Stimulated activated CD4-positive, alpha-beta T cell treated with anti-CD3 and anti-CD28 coated beads, TNF-alpha, amount 100 ng/mL, for 48 hours (primary cell): ENCODE measurements at regions not wholly inside any gene's neighbourhood (a gene's known extent, or its start where the extent isn't known, plus 50 kb on each side); places are given as distances from the start of the nearest gene placed in this dataset.
A peak's percentile ranks its signal among the peaks of the same experiment; 100 is the strongest.
"Not testable (repeated sequence)": the region's sequence is repeated elsewhere in the genome, so short reads cannot be mapped to it uniquely, and the experiment has no call there.

ENCODE experiments used
- DNase-seq, 3 donors: peaks; one replicate each; pipeline ENCODE4 v3.0.0-alpha.2; 2020; ENCODE audit warnings: low read depth in 3 of 3

DNA sequence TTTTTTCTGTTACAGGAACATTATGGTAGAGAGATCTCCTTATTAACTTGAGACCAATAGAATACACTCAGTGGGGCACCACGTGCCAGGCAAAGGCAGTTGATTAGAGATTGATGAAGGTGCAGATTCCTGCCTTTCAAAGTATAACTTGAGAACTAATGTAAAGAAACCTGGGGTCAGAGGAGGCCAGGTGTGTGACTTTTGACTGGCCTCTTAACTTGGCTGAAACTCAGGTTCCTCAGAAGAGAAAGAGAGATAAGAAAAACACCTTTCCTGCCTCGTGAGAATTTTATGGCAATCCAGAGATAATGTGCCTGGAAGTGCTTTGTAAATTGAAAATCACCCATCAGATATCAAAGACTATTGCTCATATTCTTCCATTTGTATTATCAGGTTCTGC lies 110.7 kb upstream of the GZMB start:
- DNase-seq = no peak

DNA sequence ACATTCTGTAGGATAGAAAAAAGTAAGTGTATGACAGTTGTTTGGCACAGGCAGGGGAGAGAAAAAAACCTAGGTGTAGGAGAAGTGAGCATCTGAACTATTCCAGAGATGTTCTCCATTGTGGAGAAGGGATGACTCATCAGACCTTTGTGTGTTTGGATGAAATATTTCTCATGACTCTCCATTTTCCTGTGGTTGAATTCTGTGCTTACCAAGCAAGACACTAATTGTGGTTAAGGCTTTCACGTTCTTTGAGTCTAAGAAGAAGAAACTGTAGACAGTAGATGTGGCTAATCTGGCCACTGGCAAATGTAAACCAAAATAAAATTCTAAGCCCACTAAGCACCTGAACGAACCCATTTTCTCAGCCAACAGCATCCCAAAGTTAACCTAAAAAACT lies 107.9 kb upstream of the GZMB start:
- DNase-seq = no peak

DNA sequence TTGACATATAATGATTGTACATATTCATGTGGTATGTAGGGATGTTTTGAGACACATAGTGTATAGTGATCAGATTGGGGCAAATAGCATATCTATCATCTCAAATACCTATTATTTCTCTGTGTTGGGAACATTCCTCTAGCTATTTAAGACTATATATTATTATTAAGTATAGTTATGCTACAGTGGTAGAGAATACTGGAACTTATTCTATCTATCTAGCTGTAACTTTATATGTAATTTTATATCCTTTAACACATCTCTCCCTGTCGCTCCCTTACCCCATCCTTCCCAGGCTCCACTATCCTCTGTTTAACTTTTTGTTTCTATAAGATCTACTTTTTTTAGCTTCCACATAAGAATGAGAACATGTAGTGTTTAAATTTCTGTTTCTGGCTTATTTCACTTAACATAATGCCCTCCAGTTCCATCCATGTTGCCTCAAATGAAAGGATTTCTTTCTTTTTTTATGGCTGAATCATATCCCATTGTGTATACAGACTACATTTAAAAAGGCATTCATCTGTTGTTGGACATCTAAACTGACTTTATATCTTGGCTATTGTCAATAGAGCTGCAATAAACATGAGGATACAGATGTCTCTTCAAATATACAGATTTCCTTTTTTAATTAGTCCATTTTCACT lies 102.1 kb upstream of the GZMB start:
- DNase-seq = no peak

DNA sequence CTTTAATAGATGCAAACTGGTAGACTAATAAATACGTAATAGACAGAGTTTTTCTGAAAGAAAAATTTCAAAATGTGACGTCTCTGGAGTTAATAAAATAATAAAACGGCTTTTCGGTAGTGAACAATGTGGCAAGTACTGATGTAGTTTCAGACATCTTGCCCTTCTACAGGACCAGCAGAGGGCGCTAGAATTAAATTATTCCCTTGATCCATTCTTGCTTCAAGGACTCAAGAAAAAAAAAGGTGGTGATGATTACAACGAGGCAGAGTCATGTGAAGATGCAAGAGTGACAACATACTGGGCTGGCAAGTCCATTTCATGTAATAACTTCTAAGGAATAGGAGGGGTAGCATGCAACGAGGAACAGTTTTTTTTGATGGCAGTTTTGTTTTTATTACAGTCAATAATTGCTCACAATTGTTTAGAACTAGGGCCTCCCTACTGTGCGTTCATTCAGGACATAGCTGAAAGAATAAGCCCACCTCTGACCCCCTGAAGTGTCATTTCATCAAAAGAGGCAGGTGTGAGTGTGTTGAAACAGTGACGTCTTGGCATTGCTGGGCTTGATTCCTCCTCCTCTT lies 101.0 kb upstream of the GZMB start:
- DNase-seq = peak in 1 of 3 donors; percentile 26

DNA sequence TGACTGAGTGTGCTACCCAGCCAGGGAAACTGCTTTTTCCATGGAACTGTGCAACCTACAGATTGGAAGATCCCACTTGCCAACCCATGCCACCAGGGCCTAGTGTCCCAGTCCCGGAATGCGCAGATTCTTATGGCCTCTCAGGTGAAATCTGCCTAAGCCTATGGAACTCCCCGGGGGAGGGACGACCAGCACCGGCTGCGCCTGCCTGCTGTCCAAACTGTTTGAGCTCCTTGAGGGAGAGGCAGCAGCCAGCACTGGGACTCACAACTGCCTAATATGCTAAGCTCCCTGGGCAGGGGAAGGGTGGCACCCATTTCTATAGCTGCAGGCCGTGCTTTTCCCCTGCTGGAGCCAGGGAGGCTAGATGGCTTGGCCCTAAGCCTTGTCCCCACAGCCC lies 92.5 kb upstream of the GZMB start:
- DNase-seq = no peak

DNA sequence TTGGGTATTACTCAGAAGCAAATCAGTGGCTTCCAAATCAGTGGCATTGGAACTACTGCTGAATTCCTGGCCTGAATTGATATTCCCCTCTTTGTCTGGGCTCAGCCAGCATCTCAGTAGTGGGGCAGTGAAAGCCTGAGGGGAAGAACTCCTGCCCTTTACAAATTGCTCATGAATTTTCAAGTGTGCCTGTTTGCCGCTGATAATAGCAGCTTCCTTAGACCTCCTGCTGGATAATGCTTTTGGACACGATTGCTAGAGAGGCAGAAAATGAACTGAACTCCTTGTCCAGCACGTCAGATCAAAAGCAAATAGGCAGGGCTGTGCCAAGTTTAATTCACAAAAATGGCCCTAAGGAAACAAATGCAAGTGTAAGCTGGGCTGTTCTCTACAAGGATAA lies 91.3 kb upstream of the GZMB start:
- DNase-seq = no peak

DNA sequence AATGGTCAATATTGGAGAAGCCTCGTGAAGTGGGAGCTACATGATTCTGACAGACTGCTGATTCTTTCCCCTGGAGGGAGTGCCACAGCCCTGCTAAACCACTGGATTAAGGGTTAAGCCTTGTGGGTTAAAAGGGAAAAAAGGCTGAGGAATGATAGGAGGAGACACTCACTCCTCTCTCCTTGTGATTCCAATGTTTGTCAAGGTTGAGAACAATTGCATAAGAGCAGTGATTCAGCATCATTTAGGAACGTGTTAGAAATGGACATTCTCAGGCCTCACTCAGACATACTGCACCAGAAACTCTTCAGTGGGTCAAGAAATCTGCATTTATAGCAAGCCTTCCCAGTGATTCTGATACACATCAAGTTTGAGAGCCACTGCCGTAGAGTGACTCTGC lies 87.8 kb upstream of the GZMB start:
- no peak for DNase-seq

DNA sequence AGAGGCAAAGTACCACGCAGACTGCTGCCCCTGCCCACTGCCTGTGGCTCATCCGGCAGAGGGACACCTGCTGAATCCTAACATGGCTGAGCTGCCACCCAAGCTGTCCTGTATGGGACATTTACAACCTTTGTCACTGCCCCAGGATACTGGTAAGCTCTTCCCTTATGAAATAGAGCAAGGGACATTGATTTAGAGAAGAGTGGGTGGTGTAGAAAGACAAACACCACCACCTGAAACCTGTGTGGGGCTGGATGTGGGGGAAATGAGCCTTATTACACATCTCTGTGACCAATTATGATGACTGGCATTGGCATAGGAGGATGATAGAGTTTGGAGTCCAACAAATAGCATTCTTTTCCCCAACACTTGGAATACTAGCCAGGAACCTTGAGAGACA lies 81.2 kb upstream of the GZMB start:
- no peak for DNase-seq

DNA sequence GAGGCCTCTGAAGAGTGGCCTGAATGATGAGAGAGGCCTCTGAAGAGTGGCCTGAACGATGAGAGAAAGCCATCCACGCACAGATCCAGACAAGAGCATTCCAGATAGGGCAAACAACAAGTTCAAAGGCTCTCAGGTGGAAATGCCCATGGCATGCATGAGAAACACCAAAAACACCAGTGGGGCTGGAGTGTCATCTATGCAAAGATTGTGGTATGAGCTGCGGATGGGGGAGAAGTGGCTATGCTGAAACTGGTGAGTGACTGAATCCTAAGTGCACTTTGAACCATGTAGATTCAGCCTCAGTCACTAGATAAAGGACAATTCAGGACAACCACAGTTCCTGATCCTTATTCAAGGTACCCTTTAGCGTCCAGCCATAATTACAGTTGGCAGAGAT lies 79.4 kb upstream of the GZMB start:
- no peak for DNase-seq

DNA sequence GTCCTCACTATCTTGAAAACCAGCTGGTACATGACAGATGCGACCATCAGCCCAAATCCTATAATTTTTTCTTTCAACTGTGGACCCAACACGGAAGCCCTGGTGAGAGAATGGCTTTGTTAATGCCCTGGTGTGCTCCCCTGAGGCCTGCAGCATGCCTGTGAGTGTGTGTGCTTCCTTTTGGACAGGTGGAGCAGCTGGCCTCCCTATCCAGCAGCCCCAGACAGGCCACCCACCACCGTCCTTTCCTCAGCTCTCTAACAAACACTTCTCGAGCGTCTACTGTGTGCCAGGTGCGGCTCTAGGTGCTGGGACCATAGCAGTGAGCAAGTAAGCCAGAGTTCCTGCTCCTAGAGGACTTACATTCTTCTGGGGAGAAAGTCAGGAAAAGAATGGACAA lies 78.9 kb upstream of the GZMB start:
- no peak for DNase-seq

DNA sequence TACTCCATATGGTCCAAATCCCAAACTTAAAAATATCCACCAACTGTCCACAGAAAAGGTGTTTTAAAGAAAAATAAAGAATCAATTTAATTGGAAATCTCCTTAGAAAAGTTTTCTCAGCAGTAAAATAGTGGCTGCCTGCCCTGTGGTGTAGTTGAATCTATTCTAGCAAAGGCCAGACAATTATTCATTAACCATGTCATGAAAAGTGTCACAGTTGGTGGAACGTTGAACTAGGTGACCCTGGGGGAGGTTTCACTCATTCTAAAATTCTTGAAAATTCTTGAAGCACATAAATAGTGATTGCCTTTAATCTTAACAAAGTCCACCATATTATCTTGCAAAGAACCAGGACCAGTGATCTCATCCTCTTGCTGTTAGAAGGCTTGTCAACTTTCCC lies 78.4 kb upstream of the GZMB start:
- DNase-seq = no peak

DNA sequence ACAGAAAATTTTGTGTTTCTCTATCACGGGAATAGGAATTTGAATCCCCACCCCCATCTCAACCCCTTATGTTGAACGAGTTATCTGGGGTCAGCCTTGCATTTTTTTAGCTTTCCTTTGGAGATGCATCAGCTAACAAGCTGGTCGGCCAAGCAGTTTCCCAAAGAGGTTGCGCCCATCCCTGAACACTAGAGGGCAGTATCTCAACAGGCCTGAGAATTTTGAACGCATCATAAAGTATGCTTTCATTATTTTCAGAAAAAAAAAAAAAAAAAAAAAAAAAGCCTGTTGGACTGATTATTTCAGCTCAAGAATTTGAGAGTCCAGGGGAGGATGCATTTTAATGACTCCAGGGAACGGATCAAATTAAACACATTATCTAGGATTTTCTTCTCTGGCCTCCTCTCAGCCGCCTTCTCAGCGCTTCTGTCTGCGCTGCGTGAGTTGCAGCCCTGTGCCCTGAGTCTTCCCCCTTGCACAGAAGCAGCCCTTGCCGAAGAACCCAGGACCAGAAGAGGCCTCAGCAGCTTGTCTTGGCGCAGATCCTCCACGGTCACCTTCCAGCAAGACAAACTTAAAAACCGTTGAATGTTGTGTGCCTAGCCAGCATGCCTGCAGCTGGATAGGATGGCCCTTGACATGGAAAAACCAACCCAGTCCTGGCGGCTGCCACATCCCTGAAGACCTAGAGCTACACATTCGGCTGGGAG lies 76.6 kb upstream of the GZMB start:
- peak in 2 of 3 donors; percentile 29 to 37 for DNase-seq

DNA sequence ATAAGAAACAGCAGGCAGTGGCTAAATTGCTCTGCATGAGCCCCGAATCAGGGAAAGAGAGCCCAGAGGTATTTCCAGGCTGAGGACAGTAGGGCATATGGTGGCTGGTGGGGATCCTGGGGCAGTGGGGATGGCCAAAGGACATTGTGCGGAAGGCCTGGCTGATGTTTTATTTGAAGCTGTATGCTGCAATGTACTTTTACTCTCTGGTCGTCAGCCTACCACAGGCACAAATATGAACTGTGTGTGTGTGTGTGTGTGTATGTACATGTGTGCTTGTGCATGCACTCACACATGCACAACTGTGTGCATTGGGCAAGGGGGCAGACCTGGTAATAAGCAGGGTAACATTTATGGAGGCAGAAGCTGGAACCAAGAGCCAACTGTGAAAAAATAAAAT lies 74.7 kb upstream of the GZMB start:
- no peak for DNase-seq

DNA sequence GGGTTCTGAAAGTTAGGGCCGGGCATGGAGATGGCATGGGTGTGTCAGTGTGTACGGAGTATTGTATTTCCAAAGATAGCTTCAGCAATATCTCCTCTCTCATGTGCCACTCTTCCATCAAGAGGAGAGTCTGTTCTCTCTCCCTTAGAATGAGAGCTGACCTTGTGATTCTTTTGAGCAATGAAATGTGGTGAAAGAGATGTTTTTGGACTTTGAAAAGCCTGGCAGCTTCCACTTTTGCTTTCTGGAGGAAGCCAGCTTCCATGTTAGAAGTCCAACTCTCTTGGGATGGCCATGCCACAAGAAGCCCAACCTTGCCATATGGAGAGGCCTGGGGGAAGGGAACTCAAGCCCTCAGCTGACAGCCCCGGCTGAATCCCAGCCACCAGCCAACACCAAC lies 72.4 kb upstream of the GZMB start:
- no peak for DNase-seq

DNA sequence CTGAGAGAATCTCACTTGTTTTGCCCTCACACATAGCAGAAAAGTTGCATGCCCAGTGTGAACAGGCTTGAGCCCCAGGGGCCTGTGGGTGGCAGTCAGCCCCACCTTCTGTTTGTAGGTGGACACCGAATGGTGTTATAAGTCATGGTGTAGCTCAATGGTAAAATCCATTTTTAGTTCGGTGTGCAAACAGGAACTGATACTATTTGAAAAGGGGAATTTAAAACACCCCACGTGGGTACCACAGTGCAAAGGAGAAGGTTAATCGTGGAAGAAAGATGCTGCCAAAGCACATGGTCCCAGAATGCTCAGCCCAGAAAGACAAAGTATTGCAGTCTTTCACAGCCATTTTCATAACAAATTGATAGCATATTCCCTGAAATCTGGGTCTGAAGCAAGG lies 71.8 kb upstream of the GZMB start:
- no peak for DNase-seq

DNA sequence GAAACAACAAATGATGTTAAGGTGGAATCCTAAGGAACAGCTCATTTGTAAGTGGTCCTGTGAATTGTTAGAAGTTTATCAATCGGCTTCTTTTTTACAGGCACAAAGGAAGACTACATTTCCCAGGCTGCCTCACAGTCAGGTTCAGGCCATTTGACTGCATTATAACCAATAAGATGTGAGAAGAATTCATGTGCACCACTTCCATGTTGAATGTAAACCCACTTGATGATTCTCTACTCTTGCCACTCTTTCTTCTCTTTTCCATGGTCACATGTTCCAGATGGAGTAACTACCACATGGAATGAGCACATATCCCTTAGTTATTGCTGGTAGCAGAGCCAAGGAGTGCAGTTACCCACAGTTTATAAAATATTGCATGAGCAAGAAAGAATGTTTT lies 67.1 kb upstream of the GZMB start:
- no peak for DNase-seq

DNA sequence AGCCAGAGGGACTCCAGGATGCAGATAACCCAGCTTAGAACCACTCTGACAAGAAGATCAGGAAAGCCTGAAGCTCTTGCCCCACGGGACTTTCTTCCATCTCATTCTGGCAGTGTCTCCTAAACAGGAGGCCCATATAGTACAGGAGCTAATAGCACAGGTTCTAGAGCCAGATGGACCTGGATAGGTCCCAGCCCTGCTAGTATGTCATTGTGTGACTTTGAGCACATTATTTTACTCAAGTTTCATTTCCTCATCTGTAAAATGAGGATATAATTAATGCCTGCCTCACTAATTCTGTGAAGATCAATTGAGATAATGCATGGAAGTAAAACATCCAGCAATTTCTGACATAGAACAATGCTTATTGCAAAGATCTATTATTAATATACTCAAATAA lies 66.5 kb upstream of the GZMB start:
- no peak for DNase-seq

DNA sequence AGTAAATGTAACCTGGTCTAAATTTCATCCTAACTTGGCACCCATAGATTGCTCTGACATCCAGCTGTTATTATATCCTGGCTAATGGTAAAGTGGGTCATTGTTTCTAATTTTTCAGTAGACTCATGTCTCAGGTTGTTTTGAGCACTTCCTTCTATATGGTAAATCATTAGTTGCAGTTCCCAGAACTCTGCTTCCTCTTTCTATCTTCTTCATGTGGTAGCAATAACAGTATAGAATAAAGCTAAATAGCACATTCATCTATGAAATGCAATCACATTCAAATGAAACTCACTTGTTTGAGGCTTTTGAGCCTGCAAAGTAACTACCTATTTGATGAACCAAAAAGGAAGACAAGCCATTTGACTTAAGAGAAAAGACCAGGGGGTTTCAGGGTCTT lies 65.1 kb upstream of the GZMB start:
- no peak for DNase-seq

DNA sequence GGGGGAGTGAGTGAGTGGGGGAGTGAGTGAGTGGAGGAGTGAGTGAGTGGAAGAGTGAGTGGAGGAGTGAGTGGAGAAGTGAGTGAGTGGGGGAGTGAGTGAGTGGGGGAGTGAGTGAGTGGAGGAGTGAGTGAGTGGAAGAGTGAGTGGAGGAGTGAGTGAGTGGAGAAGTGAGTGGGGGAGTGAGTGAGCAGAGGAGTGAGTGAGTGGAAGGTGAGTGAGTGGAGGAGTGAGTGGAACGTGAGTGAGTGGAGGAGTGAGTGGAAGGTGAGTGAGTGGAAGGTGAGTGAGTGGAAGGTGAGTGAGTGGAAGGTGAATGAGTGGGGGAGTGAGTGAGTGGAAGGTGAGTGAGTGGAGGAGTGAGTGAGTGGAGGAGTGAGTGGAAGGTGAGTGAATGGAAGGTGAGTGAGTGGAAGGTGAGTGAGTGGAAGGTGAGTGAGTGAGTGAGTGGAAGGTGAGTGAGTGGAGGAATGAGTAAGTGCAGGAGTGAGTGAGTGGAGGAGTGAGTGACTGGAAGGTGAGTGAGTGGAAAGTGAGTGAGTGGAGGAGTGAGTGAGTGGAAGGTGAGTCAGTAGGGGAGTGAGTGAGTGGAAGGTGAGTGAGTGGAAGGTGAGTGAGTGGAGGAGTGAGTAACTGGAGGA lies 62.4 kb upstream of the GZMB start:
- DNase-seq = not testable (repeated sequence)

DNA sequence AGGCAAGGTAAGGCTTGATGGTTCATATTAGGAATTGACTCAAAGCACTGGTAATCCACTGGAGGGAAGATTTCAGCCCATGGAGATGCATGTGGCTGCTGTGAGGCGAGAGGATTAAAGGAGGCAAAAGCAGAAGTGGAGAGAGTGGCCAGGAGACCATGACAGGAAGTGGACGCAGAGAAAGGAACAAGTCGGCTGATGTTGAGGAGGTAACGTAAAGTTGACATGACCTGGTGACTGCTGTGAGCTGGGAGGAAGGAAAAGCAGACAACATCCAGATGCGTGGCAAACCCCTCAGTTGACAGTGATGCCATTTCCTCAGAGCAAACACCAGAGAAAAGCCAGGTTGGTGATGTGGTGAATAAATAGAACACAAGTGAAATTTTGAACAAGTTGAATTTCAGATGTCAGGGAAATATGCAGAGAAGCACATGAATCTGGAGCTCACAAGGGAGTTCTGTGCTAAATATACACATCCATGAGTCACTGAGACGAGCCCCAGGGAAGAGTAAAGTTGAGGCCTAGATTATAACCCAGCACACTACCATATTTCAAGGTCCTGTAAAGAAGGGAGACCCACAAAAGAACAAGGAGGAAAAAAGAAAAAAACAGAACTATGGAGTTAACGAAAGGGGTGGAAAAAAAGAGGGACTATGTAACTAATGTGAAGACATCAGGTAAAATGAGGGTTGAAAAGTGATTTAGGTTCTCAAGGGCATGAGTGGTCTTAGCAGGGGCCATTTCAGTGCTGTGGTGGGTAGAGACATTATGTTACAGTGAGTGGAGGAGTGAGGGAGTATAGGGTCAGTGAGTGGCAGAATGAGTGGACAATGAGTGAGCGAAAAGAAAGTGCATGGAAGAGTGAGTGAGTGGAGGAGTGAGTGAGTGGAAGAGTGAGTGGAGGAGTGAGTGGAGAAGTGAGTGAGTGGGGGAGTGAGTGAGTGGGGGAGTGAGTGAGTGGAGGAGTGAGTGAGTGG lies 61.6 kb upstream of the GZMB start:
- no peak for DNase-seq

DNA sequence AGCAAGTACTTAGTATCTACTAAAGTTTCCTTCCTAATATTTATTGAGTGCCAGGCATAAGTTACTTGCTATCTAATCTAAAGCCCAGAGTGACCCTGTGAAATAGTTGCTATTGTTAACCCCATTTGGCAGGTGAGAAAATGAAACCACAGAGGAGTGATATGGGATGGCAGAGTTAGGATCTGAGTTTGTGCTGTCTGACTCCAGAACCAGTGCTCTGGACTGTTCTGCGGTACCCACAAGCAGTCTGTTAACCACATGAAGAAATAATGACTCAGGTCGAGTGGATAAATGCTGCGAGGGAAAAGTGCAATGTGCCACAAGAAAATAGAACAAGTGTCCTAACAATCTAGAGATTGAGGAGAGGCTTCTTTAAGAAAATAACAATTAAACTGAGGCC lies 60.7 kb upstream of the GZMB start:
- DNase-seq = no peak

DNA sequence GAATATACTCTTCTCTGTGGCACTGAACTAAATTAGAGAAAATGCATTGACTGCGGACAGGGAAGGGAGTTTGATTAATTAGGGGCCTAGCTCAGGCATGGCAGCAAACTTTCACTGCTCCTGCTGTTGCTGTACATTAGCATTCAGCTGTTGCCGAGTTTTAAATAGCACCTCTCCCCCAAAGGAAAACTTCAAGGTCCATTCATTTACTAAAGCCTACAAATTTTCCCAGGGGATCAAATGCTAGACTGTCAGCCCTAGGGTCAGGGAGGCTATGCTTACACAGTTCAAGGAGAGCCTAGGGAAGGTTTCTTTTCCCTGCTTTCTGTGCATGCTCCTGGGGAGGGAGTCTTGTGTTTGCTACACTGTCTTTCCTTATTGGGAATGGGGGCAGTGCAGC lies 60.0 kb upstream of the GZMB start:
- no peak for DNase-seq
